HEK293 (cell line): ENCODE measurements at regions not wholly inside any gene's neighbourhood (a gene's known extent, or its start where the extent isn't known, plus 50 kb on each side); places are given as distances from the start of the nearest gene placed in this dataset.

Experiments used
- CTCF ChIA-PET: fragments of 350-600 bp; formaldehyde crosslinking; extraction: SDS; loops from one replicate; lab custom pipeline; 2021; ENCODE audit warnings: antibody characterized with exemption; lab: Yijun Ruan, JAX
- POLR2A ChIA-PET: fragments of 300-600 bp; formaldehyde crosslinking; extraction: SDS; loops from one replicate; lab custom pipeline; 2020; ENCODE audit warnings: antibody characterized with exemption, inconsistent platforms; lab: Yijun Ruan, JAX
- H3K27ac ChIP-seq: fragments of 200-500 bp; sonication (Bioruptor generic); 2 replicates; pipeline ENCODE4 v1.5.1; 2014; ENCODE audit warnings: low read depth, low read length, control low read depth, inconsistent platforms; ENCODE audit errors: extremely low read depth
- H3K36me3 ChIP-seq, 2 experiments: fragments of 200-500 bp in 1 of 2; sonication (Bioruptor generic) in 1 of 2; 1 replicate in 1 of 2; 2 replicates in 1 of 2; pipeline ENCODE4 v1.5.1; 2014 to 2017; ENCODE audit warnings: inconsistent platforms in 2 of 2, low read length in 2 of 2; ENCODE audit not compliant: control insufficient read depth in 2 of 2, insufficient read depth in 1 of 2
- H3K4me1 ChIP-seq: fragments of 200-500 bp; sonication (Bioruptor generic); 2 replicates; pipeline ENCODE4 v1.5.1; 2014; ENCODE audit warnings: mild to moderate bottlenecking, low read length, inconsistent platforms; ENCODE audit not compliant: control insufficient read depth, insufficient read depth
- H3K4me3 ChIP-seq: 2 replicates; pipeline ENCODE4 v1.5.1; 2011; ENCODE audit warnings: low read depth, mild to moderate bottlenecking, control low read depth, low read length, moderate library complexity
- H3K9me3 ChIP-seq: fragments of 200-500 bp; sonication (Bioruptor generic); 2 replicates; pipeline ENCODE4 v1.5.1; 2014; ENCODE audit warnings: low read depth, low read length, inconsistent platforms; ENCODE audit not compliant: control insufficient read depth, insufficient read depth
- RBAK ChIP-seq: fragments of 450-650 bp; formaldehyde crosslinking; IDR thresholded peaks from 2 replicates; pipeline ENCODE4 v1.5.1; 2016; ENCODE audit warnings: missing biosample characterization, missing genetic modification characterization
- SP2 ChIP-seq: fragments of 450-650 bp; formaldehyde crosslinking; IDR thresholded peaks from 2 replicates; pipeline ENCODE4 v1.5.1; 2016; ENCODE audit warnings: missing biosample characterization, missing genetic modification characterization
- ZBTB1 ChIP-seq: fragments of 450-650 bp; formaldehyde crosslinking; IDR thresholded peaks from 2 replicates; pipeline ENCODE4 v1.5.1; 2016; ENCODE audit warnings: missing biosample characterization, missing genetic modification characterization
- ZNF112 ChIP-seq: fragments of 450-650 bp; formaldehyde crosslinking; IDR thresholded peaks from 2 replicates; pipeline ENCODE4 v1.5.0; 2017; ENCODE audit warnings: missing biosample characterization, missing genetic modification characterization
- ZNF157 ChIP-seq: fragments of 450-650 bp; formaldehyde crosslinking; IDR thresholded peaks from 2 replicates; pipeline ENCODE4 v1.5.1; 2016; ENCODE audit warnings: missing biosample characterization, missing genetic modification characterization
- ZNF202 ChIP-seq: fragments of 450-650 bp; formaldehyde crosslinking; IDR thresholded peaks from 2 replicates; pipeline ENCODE4 v1.5.1; 2016; ENCODE audit warnings: missing biosample characterization, missing genetic modification characterization, borderline replicate concordance
- ZNF214 ChIP-seq: fragments of 450-650 bp; formaldehyde crosslinking; IDR thresholded peaks from 2 replicates; pipeline ENCODE4 v1.5.1; 2017; ENCODE audit warnings: missing biosample characterization, mild to moderate bottlenecking, missing genetic modification characterization, borderline replicate concordance
- ZNF221 ChIP-seq: fragments of 450-650 bp; formaldehyde crosslinking; IDR thresholded peaks from 2 replicates; pipeline ENCODE4 v1.5.1; 2017; ENCODE audit warnings: missing biosample characterization, missing genetic modification characterization, borderline replicate concordance
- ZNF311 ChIP-seq: fragments of 450-650 bp; formaldehyde crosslinking; IDR thresholded peaks from 2 replicates; pipeline ENCODE4 v1.5.1; 2017; ENCODE audit warnings: missing biosample characterization, missing genetic modification characterization, borderline replicate concordance
- ZNF354C ChIP-seq: fragments of 450-650 bp; formaldehyde crosslinking; IDR thresholded peaks from 2 replicates; pipeline ENCODE4 v1.5.1; 2016; ENCODE audit warnings: missing biosample characterization, missing genetic modification characterization, low read depth, borderline replicate concordance
- ZNF426 ChIP-seq: fragments of 450-650 bp; formaldehyde crosslinking; IDR thresholded peaks from 2 replicates; pipeline ENCODE4 v1.5.1; 2017; ENCODE audit warnings: missing biosample characterization, missing genetic modification characterization, mild to moderate bottlenecking, inconsistent platforms, moderate library complexity
- ZNF521 ChIP-seq: fragments of 450-650 bp; formaldehyde crosslinking; IDR thresholded peaks from 2 replicates; pipeline ENCODE4 v1.5.1; 2017; ENCODE audit warnings: missing biosample characterization, mild to moderate bottlenecking, missing genetic modification characterization
- ZNF621 ChIP-seq: fragments of 450-650 bp; formaldehyde crosslinking; IDR thresholded peaks from 2 replicates; pipeline ENCODE4 v1.5.1; 2017; ENCODE audit warnings: missing biosample characterization, missing genetic modification characterization
- ZNF660 ChIP-seq: fragments of 450-650 bp; IDR thresholded peaks from 2 replicates; pipeline ENCODE4 v1.5.1; 2018; ENCODE audit warnings: missing biosample characterization, mild to moderate bottlenecking, missing genetic modification characterization
- ZNF792 ChIP-seq: fragments of 450-650 bp; formaldehyde crosslinking; IDR thresholded peaks from 2 replicates; pipeline ENCODE4 v1.5.1; 2016; ENCODE audit warnings: missing biosample characterization, missing genetic modification characterization
- TF ChIP-seq, protein P1 (sequence below): IDR thresholded peaks from 2 replicates; pipeline ENCODE4 v1.6.1; 2011; ENCODE audit warnings: mild to moderate bottlenecking, low read depth, low read length, borderline replicate concordance
- TF ChIP-seq, protein P2 (sequence below): fragments of 450-650 bp; formaldehyde crosslinking; IDR thresholded peaks from 2 replicates; pipeline ENCODE4 v1.5.1; 2017; ENCODE audit warnings: missing biosample characterization, mild to moderate bottlenecking, missing genetic modification characterization, moderate library complexity
- TF ChIP-seq, protein P3 (sequence below): fragments of 450-650 bp; formaldehyde crosslinking; conservative IDR thresholded peaks from 2 replicates; pipeline ENCODE4 v1.5.1; 2016; ENCODE audit warnings: low read depth, missing biosample characterization, missing genetic modification characterization

DNA sequence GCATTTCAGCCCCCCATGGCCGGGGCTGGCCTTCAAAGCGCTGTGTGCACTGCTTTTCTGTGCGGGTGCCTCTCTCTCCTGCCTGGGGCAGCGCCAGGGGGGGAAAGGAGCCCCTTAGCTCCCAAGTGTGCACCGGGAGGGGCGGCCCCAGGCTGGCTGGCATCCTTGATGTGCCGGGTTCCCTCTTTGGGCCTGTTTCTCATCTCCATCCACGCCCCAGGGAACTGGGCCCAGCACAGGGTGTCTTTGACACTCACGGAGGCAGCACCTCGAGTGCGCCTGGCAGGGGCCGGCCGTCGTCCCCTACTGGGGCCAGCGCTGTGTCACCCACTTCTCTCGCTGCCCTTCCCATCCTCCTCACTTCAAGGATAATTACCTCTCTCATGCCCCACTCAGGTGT, 324.3 kb downstream of the TEX29 start:
- Histone ChIP-seq H3K27ac (no peak overlapping the region), H3K36me3 (no peaks in the 10 kb centered on the region), H3K4me1 (no peaks in the 10 kb centered on the region), H3K9me3 (no peaks in the 10 kb centered on the region), H3K4me3 (no peak overlapping the region)
- POLR2A ChIA-PET = no interaction called here
- CTCF ChIA-PET = no interaction called here
- TF ChIP-seq SP2 = no peak
- TF ChIP-seq, protein P1, sequence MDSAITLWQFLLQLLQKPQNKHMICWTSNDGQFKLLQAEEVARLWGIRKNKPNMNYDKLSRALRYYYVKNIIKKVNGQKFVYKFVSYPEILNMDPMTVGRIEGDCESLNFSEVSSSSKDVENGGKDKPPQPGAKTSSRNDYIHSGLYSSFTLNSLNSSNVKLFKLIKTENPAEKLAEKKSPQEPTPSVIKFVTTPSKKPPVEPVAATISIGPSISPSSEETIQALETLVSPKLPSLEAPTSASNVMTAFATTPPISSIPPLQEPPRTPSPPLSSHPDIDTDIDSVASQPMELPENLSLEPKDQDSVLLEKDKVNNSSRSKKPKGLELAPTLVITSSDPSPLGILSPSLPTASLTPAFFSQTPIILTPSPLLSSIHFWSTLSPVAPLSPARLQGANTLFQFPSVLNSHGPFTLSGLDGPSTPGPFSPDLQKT = no peak
- no peak for TF ChIP-seq ZNF521 (tag by site-specific recombination)
- TF ChIP-seq ZNF792 = no peak
- no peak for TF ChIP-seq ZNF311 (tag by site-specific recombination)
- TF ChIP-seq, protein P2, sequence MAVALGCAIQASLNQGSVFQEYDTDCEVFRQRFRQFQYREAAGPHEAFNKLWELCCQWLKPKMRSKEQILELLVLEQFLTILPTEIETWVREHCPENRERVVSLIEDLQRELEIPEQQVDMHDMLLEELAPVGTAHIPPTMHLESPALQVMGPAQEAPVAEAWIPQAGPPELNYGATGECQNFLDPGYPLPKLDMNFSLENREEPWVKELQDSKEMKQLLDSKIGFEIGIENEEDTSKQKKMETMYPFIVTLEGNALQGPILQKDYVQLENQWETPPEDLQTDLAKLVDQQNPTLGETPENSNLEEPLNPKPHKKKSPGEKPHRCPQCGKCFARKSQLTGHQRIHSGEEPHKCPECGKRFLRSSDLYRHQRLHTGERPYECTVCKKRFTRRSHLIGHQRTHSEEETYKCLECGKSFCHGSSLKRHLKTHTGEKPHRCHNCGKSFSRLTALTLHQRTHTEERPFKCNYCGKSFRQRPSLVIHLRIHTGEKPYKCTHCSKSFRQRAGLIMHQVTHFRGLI = no peak

DNA sequence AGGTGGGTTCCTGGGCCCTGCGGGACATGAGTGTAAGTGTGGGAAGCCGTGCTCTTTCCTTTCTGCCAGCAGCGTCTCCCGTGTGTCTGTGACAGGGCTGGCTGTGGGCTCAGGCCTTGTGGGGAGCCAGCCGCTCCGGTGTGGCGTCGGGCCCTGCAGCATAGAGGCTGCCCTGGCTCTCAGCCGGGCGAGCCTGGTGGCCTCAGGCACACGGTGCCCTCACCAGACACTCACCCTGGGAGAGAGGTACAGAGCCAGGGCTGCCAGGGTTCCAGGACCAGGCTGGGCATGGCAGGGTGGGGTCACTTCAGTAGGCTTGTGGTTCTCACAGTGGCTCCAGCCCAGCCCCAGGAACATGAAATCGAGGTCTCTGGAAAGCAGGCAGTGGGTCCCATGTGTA, 324.8 kb downstream of the TEX29 start:
- TF ChIP-seq ZNF621 (tag by site-specific recombination) (no peak), ZNF221 (tag by site-specific recombination) (no peak), ZNF157 (tag by site-specific recombination) (no peak), ZNF202 (no peak), ZBTB1 (no peak), ZNF214 (tag by site-specific recombination) (no peak), ZNF426 (no peak), ZNF112 (no peak), RBAK (tag by site-specific recombination) (no peak), ZNF660 (no peak), ZNF354C (no peak)
- TF ChIP-seq, protein P3, sequence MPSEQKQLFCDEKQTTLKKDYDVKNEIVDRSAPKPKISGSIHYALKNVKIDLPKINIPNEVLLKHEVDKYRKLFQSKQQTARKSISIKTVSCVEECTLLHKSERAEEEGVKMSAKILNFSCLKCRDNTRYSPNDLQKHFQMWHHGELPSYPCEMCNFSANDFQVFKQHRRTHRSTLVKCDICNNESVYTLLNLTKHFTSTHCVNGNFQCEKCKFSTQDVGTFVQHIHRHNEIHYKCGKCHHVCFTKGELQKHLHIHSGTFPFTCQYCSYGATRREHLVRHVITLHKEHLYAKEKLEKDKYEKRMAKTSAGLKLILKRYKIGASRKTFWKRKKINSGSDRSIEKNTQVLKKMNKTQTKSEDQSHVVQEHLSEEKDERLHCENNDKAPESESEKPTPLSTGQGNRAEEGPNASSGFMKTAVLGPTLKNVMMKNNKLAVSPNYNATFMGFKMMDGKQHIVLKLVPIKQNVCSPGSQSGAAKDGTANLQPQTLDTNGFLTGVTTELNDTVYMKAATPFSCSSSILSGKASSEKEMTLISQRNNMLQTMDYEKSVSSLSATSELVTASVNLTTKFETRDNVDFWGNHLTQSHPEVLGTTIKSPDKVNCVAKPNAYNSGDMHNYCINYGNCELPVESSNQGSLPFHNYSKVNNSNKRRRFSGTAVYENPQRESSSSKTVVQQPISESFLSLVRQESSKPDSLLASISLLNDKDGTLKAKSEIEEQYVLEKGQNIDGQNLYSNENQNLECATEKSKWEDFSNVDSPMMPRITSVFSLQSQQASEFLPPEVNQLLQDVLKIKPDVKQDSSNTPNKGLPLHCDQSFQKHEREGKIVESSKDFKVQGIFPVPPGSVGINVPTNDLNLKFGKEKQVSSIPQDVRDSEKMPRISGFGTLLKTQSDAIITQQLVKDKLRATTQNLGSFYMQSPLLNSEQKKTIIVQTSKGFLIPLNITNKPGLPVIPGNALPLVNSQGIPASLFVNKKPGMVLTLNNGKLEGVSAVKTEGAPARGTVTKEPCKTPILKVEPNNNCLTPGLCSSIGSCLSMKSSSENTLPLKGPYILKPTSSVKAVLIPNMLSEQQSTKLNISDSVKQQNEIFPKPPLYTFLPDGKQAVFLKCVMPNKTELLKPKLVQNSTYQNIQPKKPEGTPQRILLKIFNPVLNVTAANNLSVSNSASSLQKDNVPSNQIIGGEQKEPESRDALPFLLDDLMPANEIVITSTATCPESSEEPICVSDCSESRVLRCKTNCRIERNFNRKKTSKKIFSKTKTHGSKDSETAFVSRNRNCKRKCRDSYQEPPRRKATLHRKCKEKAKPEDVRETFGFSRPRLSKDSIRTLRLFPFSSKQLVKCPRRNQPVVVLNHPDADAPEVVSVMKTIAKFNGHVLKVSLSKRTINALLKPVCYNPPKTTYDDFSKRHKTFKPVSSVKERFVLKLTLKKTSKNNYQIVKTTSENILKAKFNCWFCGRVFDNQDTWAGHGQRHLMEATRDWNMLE = no peak
- CTCF ChIA-PET = no interaction called here

More for the DNA sequence above, 324.8 kb downstream of the TEX29 start:
- POLR2A ChIA-PET = no interaction called here
- Histone ChIP-seq H3K4me1 (no peaks in the 10 kb centered on the region), H3K36me3 (no peaks in the 10 kb centered on the region), H3K27ac (no peak overlapping the region), H3K4me3 (no peak overlapping the region), H3K9me3 (no peaks in the 10 kb centered on the region)
